Midbrain (tissue), 1 donor: ENCODE measurements at regions not wholly inside any gene's neighbourhood (a gene's known extent, or its start where the extent isn't known, plus 50 kb on each side); places are given as distances from the start of the nearest gene placed in this dataset.
"Not testable (repeated sequence)": the region's sequence is repeated elsewhere in the genome, so short reads cannot be mapped to it uniquely, and the experiment has no call there.

Experiments
- DNase-seq: peaks from one replicate; lab custom pipeline; 2025; lab: John Stamatoyannopoulos, UW

DNA sequence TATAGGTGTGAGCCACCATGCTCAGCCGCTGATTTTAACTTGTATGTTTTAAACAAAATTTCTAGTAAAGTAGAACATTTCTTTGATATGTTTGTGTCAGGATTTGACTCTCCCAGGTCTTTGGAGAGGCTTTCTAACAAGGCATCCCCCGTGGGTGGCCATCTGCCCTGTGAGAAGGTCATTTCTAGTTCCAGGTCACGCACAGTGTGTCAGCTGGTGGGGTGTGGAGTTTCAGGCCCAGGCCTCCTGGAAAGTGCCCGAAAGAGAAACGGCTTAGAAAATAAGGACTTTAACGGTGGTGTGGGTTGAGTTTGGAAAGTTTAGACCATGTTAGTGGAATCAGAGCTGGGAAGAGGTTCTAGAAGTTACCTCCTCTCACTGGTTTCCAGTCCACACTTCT is 61.0 kb downstream of the SPDYE17 start:
- not testable (repeated sequence) for DNase-seq

DNA sequence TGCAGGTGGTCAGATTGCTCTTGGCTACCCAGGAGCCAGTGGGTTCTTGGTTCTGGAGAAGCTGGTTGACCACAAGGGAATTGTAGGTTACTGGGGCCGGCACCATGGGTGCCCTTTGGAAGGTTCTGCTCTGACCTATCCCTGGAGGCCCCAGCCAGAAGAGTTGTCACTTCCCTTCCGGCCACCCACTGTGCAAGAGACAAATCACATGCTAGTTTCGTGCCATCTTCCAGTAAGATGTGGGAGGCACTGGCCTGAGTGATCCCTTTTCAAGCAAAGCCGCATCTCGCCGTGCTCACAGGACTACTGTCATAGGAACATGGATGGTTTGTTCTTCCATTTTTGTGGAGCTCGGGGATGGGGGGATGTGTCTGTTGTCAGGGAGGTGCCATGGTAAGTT is 62.3 kb downstream of the SPDYE17 start:
- DNase-seq = not testable (repeated sequence)

DNA sequence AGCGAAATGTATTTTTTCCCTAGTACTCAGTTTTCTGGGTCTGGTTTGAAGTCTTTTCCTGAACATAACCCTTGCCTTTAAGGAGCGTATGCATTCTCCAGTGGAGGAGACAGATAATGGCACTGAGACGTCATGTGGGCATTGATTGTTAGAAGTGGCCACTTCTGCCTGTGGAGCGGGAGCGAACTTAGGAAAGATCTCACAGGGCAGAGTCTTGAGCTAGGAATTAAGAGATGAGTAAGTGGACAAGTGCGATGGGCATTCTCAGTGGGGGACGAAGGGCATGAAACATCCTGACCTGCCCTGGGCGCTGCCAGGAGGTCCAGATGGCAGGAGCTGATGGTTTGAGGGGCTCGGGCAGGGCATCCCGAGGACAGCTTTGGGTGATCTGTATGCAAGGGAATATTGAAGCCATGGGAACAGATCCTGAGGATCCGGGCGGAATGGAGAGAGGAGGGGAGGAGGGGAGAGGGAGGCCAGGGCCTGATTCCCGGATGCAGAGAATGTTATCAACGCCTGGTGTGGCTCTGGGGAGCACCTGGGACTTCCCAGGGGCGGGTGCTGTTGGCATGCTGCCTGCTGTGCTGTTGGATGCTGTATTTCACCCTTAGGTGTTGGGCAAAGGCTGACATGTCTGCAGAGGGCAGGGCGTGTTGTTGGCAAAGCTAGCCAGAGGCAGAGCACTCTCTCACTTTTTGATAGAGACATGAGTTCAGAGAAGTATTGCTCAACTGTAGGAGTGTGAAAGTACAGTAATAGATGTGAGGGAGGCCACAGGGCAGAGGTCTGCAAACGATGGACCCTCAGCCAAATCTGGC is 66.2 kb downstream of the SPDYE17 start:
- not testable (repeated sequence) for DNase-seq

DNA sequence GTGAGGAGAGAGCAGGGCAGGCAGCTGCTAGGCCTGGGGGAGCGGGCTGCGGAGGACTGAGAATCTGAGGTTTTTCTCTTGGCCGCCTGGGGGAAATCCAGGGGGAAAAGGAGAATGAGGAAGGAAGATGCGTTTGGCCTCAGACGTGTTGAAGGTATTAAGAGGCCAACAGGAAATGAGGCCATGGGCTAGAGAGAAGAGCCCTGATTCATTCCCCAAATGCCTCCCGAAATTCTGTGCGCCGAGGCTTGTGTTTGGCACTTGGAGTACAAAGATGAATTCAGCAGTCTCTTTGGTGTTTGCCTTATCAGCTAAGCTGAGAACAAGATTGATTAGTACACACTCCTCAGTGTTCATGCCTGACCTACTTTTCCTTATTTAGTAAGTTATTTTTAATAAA is 68.1 kb downstream of the SPDYE17 start:
- not testable (repeated sequence) for DNase-seq

DNA sequence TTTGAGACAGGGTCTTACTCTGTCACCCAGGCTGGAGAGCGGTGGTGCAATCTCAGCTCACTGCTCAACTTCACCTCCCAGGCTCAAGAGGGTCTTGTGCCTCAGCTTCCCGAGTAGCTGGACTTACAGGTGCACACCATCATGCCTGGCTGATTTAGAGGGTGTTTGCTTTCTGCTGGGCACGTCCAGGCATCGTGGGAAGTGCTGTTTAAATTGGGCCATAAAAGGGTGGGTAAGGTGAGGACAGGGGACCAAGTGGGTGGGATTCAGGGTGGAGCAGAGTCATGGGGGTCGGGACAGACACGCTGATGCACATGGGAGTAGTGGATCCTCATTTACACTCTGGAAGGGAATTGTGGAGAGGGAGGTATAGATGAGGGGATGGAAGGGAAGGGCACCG is 69.1 kb downstream of the SPDYE17 start:
- not testable (repeated sequence) for DNase-seq

DNA sequence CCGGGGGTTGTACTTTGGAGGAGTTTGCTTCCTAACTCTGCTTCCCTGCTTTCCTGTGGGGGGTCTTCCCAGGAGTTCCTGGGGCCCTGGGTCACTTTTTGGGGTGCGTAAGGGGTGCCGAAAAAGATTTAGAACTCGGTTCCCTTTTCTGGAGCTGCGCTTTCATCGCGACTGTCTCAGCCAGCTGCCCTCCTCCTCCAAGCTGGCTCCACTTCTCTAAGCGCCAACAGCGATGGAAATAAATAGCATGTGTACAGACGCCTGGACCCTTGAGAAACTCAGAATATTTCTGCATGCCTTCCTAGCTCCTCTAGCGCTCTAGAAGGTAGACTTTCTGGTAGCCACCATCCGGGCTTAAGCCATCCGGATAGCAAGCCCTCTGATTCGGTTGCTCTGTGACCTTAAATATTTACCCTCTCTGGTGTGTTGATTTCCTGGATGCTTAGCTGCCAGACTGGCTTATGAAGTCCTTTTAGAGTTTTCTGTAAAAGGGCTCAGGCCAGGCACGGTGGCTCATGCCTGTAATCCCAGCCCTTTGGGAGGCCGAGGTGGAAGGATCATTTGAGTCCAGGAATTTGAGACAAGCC is 71.7 kb downstream of the SPDYE17 start:
- DNase-seq = not testable (repeated sequence)

DNA sequence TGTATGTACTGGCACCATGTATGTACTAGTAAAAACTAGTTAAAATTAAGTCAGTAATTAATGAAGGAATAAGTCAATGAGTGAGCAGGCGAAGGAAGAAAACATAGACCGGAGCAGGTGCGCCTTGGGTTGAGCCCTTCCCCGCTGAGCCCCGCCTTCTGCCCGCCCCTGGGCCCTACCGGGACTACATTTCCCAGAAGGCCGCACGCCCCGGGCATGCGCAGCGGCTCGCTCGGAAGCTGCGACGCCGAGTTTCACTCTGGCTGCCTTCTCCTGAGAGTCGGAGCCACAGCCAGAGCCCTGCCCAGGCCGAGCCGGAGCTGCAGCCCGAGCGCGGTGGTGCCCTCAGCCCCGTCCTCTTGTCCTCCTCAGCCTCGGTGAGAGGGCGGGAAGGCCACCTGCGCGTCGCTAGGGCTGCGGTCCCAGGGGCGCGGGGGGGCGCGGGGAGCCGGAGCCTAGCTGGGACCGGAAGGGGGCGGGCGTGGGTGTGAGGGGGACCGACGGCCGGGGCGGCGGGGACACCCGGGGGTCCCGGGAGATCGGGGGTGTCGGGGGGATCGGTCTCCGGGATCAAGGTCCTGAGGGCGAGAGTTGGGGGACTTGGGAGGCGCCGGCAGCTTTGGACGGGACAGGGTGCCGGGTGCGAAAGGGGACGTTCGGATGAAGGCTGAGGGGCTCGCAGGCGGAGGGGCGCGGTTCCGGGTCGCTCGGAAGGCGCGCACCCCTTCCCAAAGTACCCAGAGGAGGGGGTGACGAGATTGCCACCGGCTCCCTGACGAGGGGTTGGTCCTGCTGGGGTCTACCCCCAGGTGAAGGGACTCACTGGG is 72.4 kb downstream of the SPDYE17 start:
- not testable (repeated sequence) for DNase-seq

DNA sequence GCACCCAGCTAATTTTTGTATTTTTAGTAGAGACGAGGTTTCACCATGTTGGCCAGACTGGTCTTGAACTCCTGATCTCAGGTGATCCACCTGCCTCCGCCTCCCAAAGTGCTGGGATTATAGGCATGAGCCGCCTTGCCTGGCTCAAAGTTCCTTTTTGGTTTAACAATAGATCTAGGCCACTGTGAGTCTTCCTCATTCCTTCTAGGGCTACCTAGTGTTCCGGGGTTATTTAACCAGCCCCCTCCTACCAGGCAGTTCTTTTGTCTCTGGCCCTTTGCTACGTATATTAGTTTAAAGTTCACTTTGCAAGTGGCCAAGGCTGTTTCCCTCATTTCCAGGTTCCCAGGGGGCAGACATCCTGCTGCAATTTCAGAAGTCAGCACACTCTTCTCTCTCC is 75.6 kb downstream of the SPDYE17 start:
- not testable (repeated sequence) for DNase-seq

DNA sequence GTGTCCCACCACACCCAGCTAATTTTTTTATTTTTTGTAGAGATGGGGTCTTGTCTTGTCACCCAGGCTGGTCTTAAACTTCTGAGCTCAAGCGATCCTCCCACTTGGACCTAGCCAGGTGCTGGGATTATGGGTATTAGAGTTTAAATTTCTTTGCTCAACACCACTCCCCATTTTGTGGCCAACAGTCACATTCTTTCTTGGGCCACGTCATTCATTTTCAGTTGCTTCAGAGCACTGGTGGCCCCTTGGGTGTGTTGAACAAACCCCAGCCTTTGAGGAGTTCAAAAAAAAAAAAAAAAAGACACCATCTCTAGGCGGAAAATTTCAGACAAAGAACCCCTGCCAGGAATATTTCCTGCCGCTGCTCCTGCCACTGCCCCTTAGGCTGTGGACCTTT is 77.0 kb downstream of the SPDYE17 start:
- not testable (repeated sequence) for DNase-seq

DNA sequence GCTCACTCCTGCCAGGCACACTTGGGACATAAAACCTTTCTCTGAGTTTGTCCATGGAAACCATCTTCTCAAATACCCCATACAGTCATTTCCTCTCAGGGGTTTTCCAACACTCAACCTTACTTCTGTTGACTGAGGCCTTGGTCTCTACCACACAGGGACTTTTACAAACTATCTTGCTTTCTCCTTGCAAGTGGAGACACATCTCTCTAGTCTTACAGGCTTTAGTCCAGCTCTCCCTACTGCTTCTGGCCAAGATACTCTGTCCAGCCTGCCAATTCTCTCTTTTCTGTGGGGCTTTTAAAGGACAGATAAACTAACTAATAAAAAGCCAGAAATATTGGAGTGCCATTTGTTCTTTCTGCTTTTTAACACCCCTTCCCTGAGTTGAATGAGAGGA is 87.6 kb downstream of the SPDYE17 start:
- DNase-seq = not testable (repeated sequence)

DNA sequence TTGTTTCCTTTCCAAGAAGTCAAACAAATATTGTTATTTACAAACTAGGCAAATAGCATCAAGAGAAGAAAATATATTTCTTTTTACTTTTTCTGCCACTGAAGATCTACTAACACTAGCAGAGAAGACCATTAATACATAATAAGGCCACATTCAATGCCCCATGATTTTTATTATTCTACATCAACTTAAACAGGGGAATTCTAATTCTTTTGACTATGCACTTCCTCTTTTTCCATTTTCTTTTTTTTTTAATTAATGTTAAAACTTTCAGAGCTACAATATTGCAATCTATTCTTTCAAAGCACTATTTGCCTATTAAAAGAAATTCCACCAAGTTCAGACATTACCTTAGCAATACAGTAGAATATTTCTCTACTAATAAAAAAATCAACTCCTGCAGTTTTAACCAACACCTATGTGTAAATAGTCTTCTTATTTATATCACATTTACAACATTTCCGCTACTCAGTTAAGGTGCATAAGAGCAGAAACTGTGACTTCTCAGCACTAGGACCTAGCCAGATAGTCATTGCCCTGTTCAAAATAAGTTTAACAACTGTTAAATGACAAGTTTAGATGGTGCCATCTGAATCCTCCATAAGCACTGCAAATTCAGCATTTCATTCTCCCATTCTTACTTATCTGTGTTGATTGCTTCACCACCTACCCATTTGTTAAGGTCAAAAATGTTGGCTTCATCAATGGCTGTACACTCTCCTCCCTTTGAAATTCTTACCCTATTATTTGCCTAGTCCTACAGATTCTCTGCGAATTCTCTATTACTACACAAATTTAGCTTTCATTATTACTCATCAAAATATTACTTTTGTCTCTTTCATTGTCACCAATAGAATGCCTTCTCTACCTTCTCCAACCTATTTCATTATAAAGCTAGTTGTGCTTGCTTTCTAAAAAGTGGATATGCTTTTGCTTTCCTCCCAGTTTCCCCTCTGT is 90.1 kb downstream of the SPDYE17 start:
- not testable (repeated sequence) for DNase-seq

DNA sequence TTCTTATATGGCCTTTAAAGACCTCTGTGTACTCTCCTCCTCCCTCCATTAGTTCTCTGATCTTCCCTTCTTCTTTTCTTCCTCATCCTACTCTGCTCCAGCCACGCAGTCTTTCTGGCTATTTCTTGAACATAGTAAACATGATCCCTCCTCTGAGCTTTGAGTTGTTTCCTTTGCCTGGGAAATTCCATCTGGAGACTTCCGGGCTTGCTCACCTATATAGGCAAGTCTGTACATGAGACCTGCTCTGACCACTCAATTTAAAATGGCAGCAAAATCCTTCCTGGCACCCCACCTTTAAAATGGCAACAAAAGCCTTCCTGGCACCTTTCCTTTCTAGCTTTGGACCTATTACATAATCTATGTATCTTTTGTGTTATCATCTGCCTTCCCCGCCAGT is 94.4 kb downstream of the SPDYE17 start:
- DNase-seq = not testable (repeated sequence)

DNA sequence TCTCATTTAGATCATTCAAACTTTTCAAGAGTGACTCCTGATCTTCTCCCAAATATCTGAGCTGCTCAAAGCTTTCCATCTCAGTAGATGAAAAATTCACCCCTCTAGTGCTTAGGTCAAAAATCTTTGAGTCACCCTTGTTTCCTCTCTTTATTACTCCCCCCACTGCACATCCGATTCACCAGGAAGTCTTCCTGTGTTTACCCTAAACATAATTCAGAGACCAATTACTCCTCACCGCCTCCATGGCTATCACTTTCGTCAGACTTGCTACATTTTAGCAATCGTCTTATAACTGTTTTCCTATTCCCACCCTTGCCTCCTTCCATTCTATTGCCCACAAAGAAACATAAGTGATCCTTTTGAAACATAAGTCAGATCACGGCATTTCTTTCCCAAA is 94.8 kb downstream of the SPDYE17 start:
- not testable (repeated sequence) for DNase-seq

DNA sequence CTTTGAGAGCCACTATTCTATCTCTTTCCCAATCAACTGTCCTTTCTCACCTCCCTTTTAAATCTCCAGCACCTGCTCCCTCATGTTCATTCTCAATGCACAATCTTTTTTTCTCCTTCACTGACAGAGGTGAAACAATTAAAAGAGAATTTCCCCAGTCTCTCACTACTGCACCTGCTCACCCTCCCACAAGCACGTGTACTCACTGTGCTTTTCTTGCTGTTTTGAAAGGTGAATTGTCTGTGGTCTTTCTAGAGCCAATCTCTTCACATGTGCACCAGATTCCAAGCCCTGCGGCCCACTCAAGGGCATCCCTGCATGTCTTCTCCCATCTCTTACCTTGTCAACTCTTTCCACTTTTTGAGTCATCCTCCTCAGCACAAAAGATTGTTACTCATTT is 95.8 kb downstream of the SPDYE17 start:
- not testable (repeated sequence) for DNase-seq

DNA sequence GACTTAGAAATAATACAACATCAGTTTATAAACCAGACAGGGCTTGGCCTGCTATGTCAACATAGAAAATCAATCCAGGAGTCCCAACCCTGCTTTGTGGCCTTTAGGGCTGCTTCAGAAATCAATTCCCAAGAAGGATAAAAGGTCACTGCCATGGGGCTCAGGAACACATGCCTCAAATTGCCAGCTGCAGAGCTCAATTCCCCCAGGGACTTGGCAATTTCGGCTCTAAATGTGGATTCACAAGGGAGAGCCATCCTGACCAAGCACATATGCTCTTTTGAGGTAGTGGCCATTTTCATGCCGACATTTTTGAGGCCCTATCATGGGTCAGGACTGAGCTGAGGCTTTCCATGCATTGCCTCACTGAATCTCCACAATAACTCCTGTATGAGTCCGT is 97.5 kb downstream of the SPDYE17 start:
- DNase-seq = not testable (repeated sequence)

DNA sequence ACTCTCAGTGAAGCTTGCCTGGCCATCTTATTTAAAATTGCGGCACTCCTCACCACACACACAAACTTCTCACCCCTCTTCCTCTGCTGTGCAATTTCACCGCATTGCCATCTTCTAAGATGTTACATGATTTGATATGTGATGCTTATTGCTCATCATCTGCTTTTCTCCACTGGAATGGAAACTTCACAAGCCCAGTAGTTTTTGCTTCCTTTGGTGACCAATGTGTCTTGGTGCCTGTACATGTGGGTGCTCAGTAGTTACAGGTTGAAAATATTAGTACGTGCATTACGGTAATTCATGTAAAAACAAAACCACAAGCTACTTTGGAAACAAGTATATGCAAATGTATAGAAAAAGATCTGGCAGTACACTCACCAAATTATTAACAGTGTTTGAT is 99.2 kb downstream of the SPDYE17 start:
- DNase-seq = not testable (repeated sequence)

DNA sequence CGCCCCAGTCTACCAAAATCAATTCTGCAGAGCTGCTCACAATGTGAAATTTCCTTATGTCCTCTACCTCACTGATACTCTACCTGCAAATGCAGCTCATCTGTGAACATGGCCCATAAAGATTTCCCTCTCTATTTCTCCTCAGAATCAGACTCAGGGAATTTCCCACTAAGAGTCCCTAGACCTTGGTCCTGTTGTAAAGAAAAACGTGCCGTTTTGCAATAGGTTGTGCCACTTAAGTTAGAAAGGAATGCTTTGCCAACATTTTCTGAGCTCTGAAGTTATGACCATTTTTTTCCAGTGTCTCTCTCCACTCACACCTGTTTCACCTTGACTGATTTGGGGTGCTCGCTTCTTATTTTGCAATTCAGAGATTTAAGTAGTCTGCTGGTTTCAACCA is 100.7 kb downstream of the SPDYE17 start:
- DNase-seq = not testable (repeated sequence)

DNA sequence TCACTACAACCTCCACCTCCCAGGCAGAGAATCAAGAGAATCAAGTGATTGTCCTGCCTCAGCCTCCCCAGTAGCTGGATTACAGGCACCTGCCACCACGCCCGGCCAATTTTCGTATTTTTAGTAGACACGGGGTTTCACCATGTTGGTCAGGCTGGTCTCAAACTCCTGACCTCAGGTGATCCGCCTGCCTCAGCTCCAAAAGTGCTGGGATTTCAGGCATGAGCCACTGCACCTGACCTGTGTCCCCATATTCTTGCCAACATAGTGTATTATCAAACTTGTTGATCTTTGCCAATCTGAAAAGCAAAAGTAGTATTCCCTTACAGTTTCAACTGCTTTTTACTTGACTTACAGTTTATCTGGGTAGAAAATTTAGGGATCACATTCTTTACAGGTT is 101.7 kb downstream of the SPDYE17 start:
- DNase-seq = not testable (repeated sequence)

DNA sequence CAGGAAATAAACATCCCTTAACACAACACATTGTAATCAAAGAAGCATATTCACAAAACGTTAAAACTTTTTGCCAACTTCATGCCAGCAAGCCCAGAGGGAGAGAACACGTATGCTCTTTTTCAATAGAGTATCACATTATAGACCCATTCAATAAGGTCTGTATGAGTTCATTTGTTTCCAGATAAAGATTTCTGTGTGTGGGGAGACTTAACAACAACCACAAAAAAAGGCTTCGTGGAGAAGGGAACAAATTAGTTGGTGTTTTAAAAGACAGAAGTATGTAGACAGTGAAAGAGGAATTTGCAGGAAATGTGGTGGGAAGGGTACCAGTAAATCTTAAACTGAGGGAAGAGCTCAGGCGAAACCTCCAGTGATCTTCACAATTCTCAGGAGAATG is 103.4 kb downstream of the SPDYE17 start:
- not testable (repeated sequence) for DNase-seq

DNA sequence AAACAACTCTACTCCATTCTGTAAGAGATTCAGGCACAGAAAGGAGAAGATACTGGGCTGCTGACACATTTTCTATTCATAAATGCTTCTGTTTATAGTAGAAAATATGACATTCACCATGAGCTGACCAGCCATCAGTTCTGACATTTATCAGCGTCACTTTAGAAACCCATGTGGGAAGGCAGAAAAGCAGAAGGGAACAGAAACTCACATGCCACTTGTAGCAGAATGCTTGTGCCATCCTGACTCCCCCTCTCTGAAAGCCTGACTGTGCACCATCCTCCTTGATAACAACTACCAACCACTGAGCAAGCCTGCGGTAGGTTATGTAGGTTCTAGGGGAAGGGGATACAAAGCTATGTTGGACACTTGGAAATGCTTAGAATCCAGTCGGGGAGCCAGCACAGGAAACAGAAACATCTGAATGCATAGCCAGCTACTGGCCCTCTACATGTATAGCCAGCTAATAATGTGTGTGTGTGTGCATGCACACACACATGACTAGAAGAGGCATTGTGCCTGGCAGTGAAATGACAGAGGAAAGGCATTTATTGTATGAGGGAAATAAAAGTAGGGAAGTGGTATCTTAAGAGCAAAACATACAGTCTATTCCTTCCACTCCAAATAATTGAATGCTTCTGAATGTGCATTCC is 104.3 kb downstream of the SPDYE17 start:
- DNase-seq = not testable (repeated sequence)

DNA sequence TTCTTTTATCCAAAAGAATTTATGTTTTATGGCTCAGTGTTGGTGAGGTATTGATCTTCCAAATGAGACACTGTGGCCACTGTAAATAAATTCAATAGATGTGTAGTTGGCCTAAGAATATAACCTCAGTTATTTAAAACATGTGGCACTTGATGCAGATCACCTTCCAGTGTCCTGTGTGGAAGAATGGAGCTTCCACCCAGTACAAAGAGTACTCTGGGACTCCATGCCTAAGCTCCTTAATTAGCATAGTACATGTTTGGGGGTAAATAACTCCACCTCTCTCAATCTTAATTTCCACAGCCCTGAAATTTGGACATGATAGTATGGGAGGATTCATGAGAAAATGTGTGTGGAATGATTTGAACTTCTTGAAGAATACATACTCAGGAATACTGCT is 105.7 kb downstream of the SPDYE17 start:
- not testable (repeated sequence) for DNase-seq
